Keratinocyte (primary cell): ENCODE measurements at regions not wholly inside any gene's neighbourhood (a gene's known extent, or its start where the extent isn't known, plus 50 kb on each side); places are given as distances from the start of the nearest gene placed in this dataset.

Experiments used
- DNase-seq: peaks from one replicate; pipeline ENCODE4 v3.0.0-alpha.2; 2011; ENCODE audit warnings: low read depth, missing footprints, low spot score
- FAIRE-seq: peaks from 2 replicates; lab custom pipeline; 2011; peaks lifted over from hg19 to GRCh38; lab: Jason Lieb, UNC
- H2AFZ ChIP-seq: 2 replicates; pipeline ENCODE4 v1.6.0; 2012; ENCODE audit warnings: low read length, control low read depth, inconsistent platforms; ENCODE audit not compliant: control insufficient read depth
- H3K27ac ChIP-seq: 2 replicates; pipeline ENCODE4 v1.5.1; 2011; ENCODE audit warnings: low read length; ENCODE audit not compliant: control insufficient read depth, insufficient read depth
- H3K27me3 ChIP-seq: 3 replicates; pipeline ENCODE4 v1.6.0; 2011; ENCODE audit warnings: low read length; ENCODE audit not compliant: control insufficient read depth, insufficient read depth; ENCODE audit errors: extremely low read depth
- H3K36me3 ChIP-seq, 2 experiments: 2 replicates in 1 of 2; 3 replicates in 1 of 2; pipeline ENCODE4 v1.5.1; 2011; ENCODE audit warnings: low read length in 2 of 2, mild to moderate bottlenecking in 1 of 2; ENCODE audit not compliant: control insufficient read depth in 2 of 2, insufficient read depth in 2 of 2; ENCODE audit errors: extremely low read depth in 1 of 2
- H3K4me1 ChIP-seq: 3 replicates; pipeline ENCODE4 v1.5.1; 2011; ENCODE audit warnings: low read length; ENCODE audit not compliant: control insufficient read depth, insufficient read depth; ENCODE audit errors: extremely low read depth
- H3K4me2 ChIP-seq: 3 replicates; pipeline ENCODE4 v1.6.0; 2011; ENCODE audit warnings: low read depth, low read length; ENCODE audit not compliant: control insufficient read depth, insufficient read depth; ENCODE audit errors: extremely low read depth
- H3K4me3 ChIP-seq, 3 experiments: fragments of 200-600 bp in 1 of 3; sonication (generic) in 1 of 3; 2 replicates in 2 of 3; 3 replicates in 1 of 3; pipeline ENCODE4 v1.5.1; 2011 to 2016; ENCODE audit warnings: low read length in 3 of 3, mild to moderate bottlenecking in 3 of 3, control low read depth in 2 of 3, inconsistent platforms in 1 of 3, low read depth in 1 of 3, mixed read lengths in 1 of 3, mixed run types in 1 of 3, moderate library complexity in 1 of 3; ENCODE audit not compliant: control insufficient read depth in 2 of 3, insufficient read depth in 2 of 3; ENCODE audit errors: extremely low read depth in 1 of 3
- H3K79me2 ChIP-seq: 2 replicates; pipeline ENCODE4 v1.6.0; 2012; ENCODE audit warnings: low read length; ENCODE audit not compliant: control insufficient read depth, insufficient read depth
- H3K9ac ChIP-seq: 3 replicates; pipeline ENCODE4 v1.6.0; 2011; ENCODE audit warnings: low read length; ENCODE audit not compliant: control insufficient read depth, insufficient read depth; ENCODE audit errors: extremely low read depth
- H3K9me1 ChIP-seq: 3 replicates; pipeline ENCODE4 v1.6.0; 2011; ENCODE audit warnings: low read length; ENCODE audit not compliant: control insufficient read depth, insufficient read depth; ENCODE audit errors: extremely low read depth
- H3K9me3 ChIP-seq: 2 replicates; pipeline ENCODE4 v1.5.1; 2012; ENCODE audit warnings: low read depth, low read length; ENCODE audit not compliant: control insufficient read depth
- H4K20me1 ChIP-seq: 3 replicates; pipeline ENCODE4 v1.6.0; 2011; ENCODE audit warnings: low read length; ENCODE audit not compliant: control insufficient read depth, insufficient read depth; ENCODE audit errors: extremely low read depth
- EZH2 ChIP-seq: IDR thresholded peaks from one replicate; pipeline ENCODE4 v1.6.1; 2012; ENCODE audit warnings: inconsistent platforms, mild to moderate bottlenecking, low read length, moderate library complexity
- dilution Hi-C: fragments of 300-500 bp; cut with MboI; formaldehyde crosslinking; loops from one replicate; pipeline ENCODE4 v1.7.0; 2020; ENCODE audit warnings: low sequenced_read_pairs; ENCODE audit not compliant: extremely low pct_ligation_motif_present
- TF ChIP-seq, protein P1 (sequence below), 3 experiments: IDR thresholded peaks in 1 of 3; conservative IDR thresholded peaks in 1 of 3; optimal IDR thresholded peaks in 1 of 3; 2 replicates in 2 of 3; 3 replicates in 1 of 3; pipeline versions ENCODE3 to v1.5.1; 2011; ENCODE audit warnings: low read length in 3 of 3, mild to moderate bottlenecking in 3 of 3, moderate library complexity in 2 of 3, control low read depth in 1 of 3, inconsistent platforms in 1 of 3; ENCODE audit not compliant: insufficient read depth in 2 of 3; ENCODE audit errors: extremely low read depth in 1 of 3

DNA sequence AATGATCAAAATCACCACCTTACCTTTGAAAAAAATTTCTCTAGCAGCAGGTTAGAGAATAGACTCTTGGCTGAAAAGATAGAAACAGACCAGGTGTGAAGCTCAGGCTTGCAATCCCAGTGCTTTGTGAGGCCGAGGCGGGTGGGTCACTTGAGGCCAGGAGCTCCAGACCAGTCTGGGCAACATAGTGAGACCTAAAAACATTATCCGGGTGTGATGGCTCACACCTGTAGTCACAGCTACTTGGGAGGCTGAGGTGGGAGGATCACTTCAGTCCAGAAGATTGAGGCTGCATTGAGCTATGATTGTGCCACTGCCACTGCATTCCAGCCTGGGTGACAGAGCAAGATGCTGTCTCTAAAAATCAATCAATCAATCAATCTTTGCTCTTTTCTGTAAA lies 105.3 kb upstream of the TBX3 start:
- Histone ChIP-seq H3K27me3 (no peaks in the 10 kb centered on the region), H3K4me2 (no peak overlapping the region), H4K20me1 (no peaks in the 10 kb centered on the region), H3K36me3 (no peaks in the 10 kb centered on the region), H3K4me1 (no peaks in the 10 kb centered on the region), H2AFZ (no peak overlapping the region), H3K27ac (no peak overlapping the region), H3K9ac (no peak overlapping the region), H3K79me2 (no peaks in the 10 kb centered on the region), H3K4me3 (no peak overlapping the region), H3K9me1 (no peaks in the 10 kb centered on the region), H3K9me3 (no peaks in the 10 kb centered on the region)
- dilution Hi-C loops: no loop called here
- TF ChIP-seq EZH2: no peak
- TF ChIP-seq, protein P1, sequence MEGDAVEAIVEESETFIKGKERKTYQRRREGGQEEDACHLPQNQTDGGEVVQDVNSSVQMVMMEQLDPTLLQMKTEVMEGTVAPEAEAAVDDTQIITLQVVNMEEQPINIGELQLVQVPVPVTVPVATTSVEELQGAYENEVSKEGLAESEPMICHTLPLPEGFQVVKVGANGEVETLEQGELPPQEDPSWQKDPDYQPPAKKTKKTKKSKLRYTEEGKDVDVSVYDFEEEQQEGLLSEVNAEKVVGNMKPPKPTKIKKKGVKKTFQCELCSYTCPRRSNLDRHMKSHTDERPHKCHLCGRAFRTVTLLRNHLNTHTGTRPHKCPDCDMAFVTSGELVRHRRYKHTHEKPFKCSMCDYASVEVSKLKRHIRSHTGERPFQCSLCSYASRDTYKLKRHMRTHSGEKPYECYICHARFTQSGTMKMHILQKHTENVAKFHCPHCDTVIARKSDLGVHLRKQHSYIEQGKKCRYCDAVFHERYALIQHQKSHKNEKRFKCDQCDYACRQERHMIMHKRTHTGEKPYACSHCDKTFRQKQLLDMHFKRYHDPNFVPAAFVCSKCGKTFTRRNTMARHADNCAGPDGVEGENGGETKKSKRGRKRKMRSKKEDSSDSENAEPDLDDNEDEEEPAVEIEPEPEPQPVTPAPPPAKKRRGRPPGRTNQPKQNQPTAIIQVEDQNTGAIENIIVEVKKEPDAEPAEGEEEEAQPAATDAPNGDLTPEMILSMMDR (optimal IDR thresholded peaks at IDR 0.05 in 1 of 3, IDR thresholded peaks at IDR 0.05 in 1 of 3, conservative IDR thresholded peaks at IDR 0.05 in 1 of 3; ENCODE audit: extremely low read depth in 1 of 3, insufficient read depth in 2 of 3, low read length in 3 of 3): no peak
- FAIRE-seq: no peak
- DNase-seq: no peak

DNA sequence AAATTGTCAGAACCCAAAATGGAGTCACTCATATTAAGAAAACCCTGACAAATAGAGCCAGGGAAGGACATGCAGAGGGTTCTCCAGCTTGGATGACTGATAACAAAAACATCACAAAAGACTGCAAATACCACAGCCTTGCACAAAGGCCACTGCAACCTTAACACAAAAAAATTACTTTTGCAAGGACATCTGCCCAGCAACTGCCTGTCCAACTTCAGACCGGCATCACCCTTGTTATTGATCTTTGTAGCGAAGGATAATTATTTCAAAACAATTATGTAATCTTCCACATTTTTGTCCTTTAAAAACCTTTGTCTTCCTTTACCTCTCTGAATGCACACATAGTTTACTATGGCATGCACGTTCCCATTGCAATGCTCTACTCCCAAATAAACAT lies 100.6 kb upstream of the TBX3 start:
- H3K27me3 ChIP-seq: no peaks in the 10 kb centered on the region
- H3K79me2 ChIP-seq: no peaks in the 10 kb centered on the region
- H3K9ac ChIP-seq: no peak overlapping the region
- no peak overlapping the region for H3K4me3 ChIP-seq
- no peaks in the 10 kb centered on the region for H4K20me1 ChIP-seq
- no peak for FAIRE-seq
- no peak overlapping the region for H2AFZ ChIP-seq
- dilution Hi-C loops: no loop called here
- TF ChIP-seq, protein P1 (optimal IDR thresholded peaks at IDR 0.05 in 1 of 3, IDR thresholded peaks at IDR 0.05 in 1 of 3, conservative IDR thresholded peaks at IDR 0.05 in 1 of 3; ENCODE audit: extremely low read depth in 1 of 3, insufficient read depth in 2 of 3, low read length in 3 of 3): no peak
- TF ChIP-seq EZH2: no peak
- no peaks in the 10 kb centered on the region for H3K4me1 ChIP-seq
- H3K9me1 ChIP-seq: no peaks in the 10 kb centered on the region
- no peak overlapping the region for H3K4me2 ChIP-seq
- H3K9me3 ChIP-seq: no peaks in the 10 kb centered on the region
- no peak for DNase-seq
- no peaks in the 10 kb centered on the region for H3K36me3 ChIP-seq
- no peak overlapping the region for H3K27ac ChIP-seq
